ENCODE measurements at regions not wholly inside any gene's neighbourhood (a gene's known extent, or its start where the extent isn't known, plus 50 kb on each side); places are given as distances from the start of the nearest gene placed in this dataset.

DNA sequence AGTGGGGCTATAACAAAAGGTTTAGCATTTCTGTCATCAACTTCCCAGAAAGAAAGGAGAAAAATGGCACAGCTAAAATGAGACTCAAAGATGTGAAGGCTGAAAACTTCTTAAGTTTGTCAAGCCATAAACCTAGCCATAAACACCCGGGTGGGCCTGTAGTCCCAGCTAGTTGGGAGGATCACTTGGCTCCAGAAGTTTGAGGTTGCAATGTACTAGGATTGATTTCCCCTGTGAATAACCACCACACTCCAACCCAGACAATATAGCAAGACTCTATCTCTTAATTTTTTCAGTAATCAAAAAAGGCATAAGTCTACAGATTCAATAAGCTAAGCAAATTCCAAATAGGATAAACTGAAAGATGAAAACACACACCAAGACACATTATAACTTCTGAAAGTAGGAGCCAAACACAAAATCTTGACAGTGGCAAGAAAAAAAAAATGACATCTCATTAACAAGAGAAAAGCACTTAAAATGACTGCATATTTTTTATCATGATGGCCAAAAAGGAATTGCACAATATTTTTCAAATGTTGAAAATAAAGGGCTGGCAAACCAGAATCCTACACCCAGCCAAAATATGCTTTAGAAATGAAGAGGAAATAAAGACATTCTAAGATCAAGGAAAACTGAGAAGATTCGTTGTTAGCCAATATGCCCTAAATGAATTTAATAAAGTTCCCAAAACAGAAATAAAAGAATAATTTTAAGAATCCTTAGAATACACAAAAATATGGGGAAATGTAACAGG, 308.4 kb downstream of the BRINP1 start:
- no peak overlapping the region for H3K4me3 Mint-ChIP-seq
- H3K9me3 Mint-ChIP-seq = peaks cover 5 to 8% of the 10 kb centered on the region in 2 donors
- H3K27me3 Mint-ChIP-seq = no peaks in the 10 kb centered on the region
- DNase-seq (no peak), ATAC-seq (replicated peaks) (no peak)
- no peaks in the 10 kb centered on the region for H3K4me1 Mint-ChIP-seq (ENCODE audit: low read depth in 2 of 2)
- H3K27ac Mint-ChIP-seq = no peak overlapping the region
- no peaks in the 10 kb centered on the region for H3K36me3 Mint-ChIP-seq (ENCODE audit: insufficient read depth)

DNA sequence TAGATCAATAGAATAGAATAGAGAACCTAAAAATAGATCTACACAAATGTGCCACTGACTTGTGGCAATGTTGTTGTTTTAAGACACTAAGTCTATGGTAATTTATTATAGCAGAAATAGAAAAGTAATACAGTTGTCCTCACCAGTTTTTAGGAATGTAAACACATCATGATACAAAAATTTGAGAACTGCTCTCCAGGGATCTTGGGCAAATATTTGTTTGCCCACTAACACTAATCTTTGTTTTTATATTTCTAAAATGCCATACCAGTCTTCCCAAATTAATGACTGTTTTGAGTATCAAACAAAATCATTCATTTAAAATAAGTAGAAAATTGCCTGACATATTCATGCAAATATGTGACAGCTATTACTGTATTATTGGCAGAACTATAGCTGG, 297.6 kb downstream of the BRINP1 start:
- Mint-ChIP-seq H3K9me3 (peaks cover 6 to 9% of the 10 kb centered on the region in 2 donors), H3K36me3 (ENCODE audit: insufficient read depth) (no peaks in the 10 kb centered on the region), H3K4me3 (no peak overlapping the region), H3K4me1 (ENCODE audit: low read depth in 2 of 2) (no peaks in the 10 kb centered on the region), H3K27ac (no peak overlapping the region), H3K27me3 (no peaks in the 10 kb centered on the region)
- DNase-seq = no peak
- no peak for ATAC-seq (replicated peaks)

DNA sequence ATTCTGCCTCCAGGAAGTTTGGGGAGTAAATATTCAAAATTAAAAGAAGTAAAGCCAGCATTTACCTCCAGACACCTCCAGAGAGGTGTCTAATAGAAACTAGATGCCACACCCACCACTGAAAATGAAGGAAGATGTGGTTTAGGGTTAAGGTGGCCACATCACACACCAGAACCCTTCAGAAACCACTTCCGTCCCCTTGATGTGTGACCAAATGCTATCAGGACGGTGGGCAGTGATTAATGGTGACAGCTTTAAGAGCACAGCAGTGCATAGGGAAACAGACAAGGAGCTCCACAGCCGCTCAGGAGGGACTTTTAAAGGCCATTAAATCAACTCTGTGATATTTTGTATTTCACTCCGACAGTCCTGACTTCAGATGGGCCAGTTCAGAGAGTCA, 295.2 kb downstream of the BRINP1 start:
- Mint-ChIP-seq H3K27ac (no peak overlapping the region), H3K27me3 (no peaks in the 10 kb centered on the region), H3K4me3 (no peak overlapping the region), H3K9me3 (peaks cover 7% of the 10 kb centered on the region in 2 donors), H3K36me3 (ENCODE audit: insufficient read depth) (no peaks in the 10 kb centered on the region), H3K4me1 (ENCODE audit: low read depth in 2 of 2) (no peaks in the 10 kb centered on the region)
- no peak for DNase-seq
- no peak for ATAC-seq (replicated peaks)

DNA sequence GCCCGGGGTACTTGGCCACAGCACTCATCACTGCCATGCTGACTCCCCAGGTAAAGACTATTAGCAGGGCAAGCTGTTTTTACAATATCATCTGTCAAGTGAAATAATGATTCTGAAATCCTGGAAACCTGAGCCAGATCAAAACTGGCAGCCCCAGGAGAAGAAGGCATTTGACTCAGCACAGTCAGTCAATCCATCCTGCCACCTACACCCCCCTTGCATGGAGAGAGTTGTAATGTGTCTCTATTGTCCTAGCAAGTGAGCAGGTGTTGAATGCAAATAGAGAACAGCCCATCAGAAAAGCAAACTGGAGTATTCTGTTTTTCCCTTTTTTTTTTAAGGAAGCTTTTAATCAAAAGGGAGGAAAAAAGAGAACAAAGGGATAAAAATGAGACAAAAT, 291.2 kb downstream of the BRINP1 start:
- ATAC-seq (replicated peaks) (no peak), DNase-seq (no peak)
- no peak overlapping the region for H3K27ac Mint-ChIP-seq
- H3K4me1 Mint-ChIP-seq (ENCODE audit: low read depth in 2 of 2) = no peaks in the 10 kb centered on the region
- peaks cover 7 to 8% of the 10 kb centered on the region in 2 donors for H3K9me3 Mint-ChIP-seq
- no peaks in the 10 kb centered on the region for H3K27me3 Mint-ChIP-seq
- H3K36me3 Mint-ChIP-seq (ENCODE audit: insufficient read depth) = no peaks in the 10 kb centered on the region
- H3K4me3 Mint-ChIP-seq = no peak overlapping the region

DNA sequence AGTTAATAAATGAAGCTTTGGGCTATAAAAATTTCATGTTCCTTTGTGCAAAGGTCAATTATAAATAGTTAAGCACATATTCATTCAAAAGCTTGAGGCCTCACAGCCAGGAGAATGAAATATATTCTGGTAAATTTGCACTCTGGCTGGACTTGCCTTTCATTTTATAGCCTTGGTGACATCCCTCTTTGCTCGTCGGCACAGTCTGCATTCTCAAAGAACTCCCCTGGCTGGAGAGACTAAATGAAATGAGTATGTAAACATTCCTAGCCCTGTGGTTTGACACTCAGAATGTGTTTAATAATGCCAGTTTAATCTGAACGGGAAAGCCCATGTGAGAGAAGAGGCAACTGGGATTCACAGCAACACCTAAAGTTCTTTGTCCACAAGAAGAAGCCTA, 285.6 kb downstream of the BRINP1 start:
- Mint-ChIP-seq H3K36me3 (ENCODE audit: insufficient read depth) (peaks cover 4% of the 10 kb centered on the region), H3K27ac (no peak overlapping the region), H3K4me1 (ENCODE audit: low read depth in 2 of 2) (no peaks in the 10 kb centered on the region), H3K27me3 (no peaks in the 10 kb centered on the region), H3K4me3 (no peak overlapping the region), H3K9me3 (peaks cover 4 to 7% of the 10 kb centered on the region in 2 donors)
- ATAC-seq (replicated peaks) (no peak), DNase-seq (no peak)

DNA sequence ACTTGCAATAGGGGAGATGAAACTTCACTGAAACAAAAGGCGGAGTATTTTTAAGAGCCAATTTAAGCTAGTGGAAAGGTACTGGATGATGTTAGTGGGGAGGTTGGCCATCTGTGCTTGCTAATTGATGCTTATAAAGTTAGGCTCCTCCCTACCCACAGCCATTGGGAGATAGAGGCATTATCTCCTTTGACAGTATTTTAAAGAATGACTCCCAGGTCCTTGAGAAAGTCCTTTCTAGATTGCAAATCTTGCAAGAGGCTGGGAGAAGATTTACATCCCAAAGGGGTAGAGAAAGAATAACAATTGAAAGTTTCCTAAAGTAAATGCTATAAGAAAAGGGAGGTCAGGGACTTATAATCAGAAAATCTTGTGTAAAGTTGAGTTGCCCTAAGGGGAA, 282.6 kb downstream of the BRINP1 start:
- Mint-ChIP-seq H3K27me3 (no peaks in the 10 kb centered on the region), H3K4me1 (ENCODE audit: low read depth in 2 of 2) (no peaks in the 10 kb centered on the region), H3K36me3 (ENCODE audit: insufficient read depth) (peaks cover 4% of the 10 kb centered on the region), H3K27ac (no peak overlapping the region), H3K4me3 (no peak overlapping the region), H3K9me3 (peaks cover 4 to 7% of the 10 kb centered on the region in 2 donors)
- no peak for DNase-seq
- ATAC-seq (replicated peaks) = no peak

DNA sequence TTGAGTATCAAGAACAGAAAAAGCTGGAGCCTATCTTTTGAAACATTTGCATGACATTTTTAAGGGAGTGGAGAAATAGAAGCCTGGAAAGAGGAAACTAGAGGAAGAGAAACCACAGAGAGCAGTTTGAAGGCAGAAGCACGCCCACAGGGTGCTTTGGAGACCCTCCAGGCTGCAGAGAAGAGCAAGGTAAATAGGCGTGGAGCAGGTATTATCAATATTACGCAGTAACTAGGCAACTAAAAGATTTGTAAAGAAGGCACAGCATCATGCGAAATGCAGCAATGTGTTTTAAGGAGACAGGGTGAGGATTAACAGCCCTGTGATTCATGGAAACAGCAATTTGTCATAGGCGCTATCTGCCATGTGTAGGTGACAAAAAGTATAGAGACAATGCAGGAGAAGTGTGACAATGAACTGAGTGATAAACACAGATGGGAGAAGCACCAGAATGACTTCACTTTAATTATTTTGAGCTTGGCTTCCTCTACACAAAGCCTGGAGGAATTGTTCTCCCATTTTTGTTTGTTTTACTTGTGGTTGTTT, 281.2 kb downstream of the BRINP1 start:
- H3K9me3 Mint-ChIP-seq = peaks cover 2 to 7% of the 10 kb centered on the region in 2 donors
- no peaks in the 10 kb centered on the region for H3K27me3 Mint-ChIP-seq
- no peak for DNase-seq
- no peaks in the 10 kb centered on the region for H3K4me1 Mint-ChIP-seq (ENCODE audit: low read depth in 2 of 2)
- ATAC-seq (replicated peaks) = no peak
- H3K4me3 Mint-ChIP-seq = no peak overlapping the region
- no peak overlapping the region for H3K27ac Mint-ChIP-seq
- H3K36me3 Mint-ChIP-seq (ENCODE audit: insufficient read depth) = peaks cover 4% of the 10 kb centered on the region

DNA sequence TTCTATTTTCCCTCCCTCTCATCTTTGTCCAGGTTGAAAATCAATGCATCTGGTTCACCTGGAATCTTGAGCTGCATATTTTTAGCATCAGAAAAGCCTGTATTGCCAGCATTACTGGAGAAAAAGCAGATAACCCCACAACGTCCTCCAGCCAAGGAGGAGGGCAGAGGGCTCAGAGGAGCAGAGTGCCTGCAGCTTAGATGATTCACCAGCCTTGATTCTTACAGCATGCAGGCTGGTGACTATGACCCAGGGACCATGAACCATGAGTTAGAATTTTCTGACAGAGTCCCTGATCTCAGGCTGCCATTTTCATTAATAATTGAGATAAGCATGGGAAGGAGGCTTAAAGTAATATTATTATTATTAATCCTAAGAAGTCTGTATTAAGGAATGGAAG, 278.2 kb downstream of the BRINP1 start:
- no peaks in the 10 kb centered on the region for H3K4me1 Mint-ChIP-seq (ENCODE audit: low read depth in 2 of 2)
- H3K9me3 Mint-ChIP-seq = peaks cover 0 to 2% of the 10 kb centered on the region in 2 donors
- H3K27ac Mint-ChIP-seq = no peak overlapping the region
- ATAC-seq (replicated peaks) (no peak), DNase-seq (no peak)
- H3K36me3 Mint-ChIP-seq (ENCODE audit: insufficient read depth) = peaks cover 4% of the 10 kb centered on the region
- no peak overlapping the region for H3K4me3 Mint-ChIP-seq
- no peaks in the 10 kb centered on the region for H3K27me3 Mint-ChIP-seq

DNA sequence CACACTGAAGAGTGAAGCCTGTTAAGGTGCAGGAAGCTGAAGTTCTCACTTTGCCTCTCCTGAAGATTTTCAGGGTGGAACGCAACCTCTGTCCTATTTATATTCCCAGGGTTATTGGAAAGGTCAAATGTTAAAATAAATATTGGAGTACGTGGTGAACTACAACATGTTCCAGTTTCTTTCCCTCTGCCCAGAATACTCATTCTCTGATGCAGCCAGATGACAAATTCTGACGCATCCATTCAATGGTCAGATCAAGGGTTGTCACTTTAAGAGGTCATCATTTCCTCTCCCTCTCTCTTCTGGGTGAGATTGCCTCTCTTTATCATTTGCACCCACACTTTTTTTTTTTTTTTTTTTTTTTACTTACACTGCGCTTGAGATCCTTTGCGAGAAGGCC, 277.1 kb downstream of the BRINP1 start:
- Mint-ChIP-seq H3K27ac (no peak overlapping the region), H3K4me3 (no peak overlapping the region), H3K4me1 (ENCODE audit: low read depth in 2 of 2) (no peaks in the 10 kb centered on the region), H3K27me3 (no peaks in the 10 kb centered on the region), H3K36me3 (ENCODE audit: insufficient read depth) (peaks cover 4% of the 10 kb centered on the region), H3K9me3 (peaks cover 0 to 2% of the 10 kb centered on the region in 2 donors)
- DNase-seq (no peak), ATAC-seq (replicated peaks) (no peak)

DNA sequence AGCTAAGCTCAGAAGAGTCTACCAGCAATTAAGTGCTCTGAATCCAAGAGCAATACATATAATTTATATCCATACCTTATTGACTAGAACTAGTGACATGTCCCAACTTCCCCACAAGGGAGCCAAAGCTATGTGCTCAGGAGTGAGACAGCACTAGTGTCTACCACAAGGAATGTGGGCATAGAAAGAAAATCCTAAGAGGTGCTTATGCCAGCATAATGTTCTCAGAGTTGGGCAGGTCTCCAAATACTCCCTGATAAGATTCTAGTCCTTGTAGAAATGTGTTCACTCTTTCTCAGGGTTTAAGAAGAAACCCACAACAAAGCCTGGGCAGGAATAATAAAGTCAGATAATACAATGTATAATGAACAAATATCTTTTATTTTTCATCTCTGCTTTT, 275.1 kb downstream of the BRINP1 start:
- ATAC-seq (replicated peaks) (no peak), DNase-seq (no peak)
- Mint-ChIP-seq H3K27me3 (no peaks in the 10 kb centered on the region), H3K27ac (no peak overlapping the region), H3K4me1 (ENCODE audit: low read depth in 2 of 2) (no peaks in the 10 kb centered on the region), H3K9me3 (peaks cover 0 to 2% of the 10 kb centered on the region in 2 donors), H3K4me3 (no peak overlapping the region), H3K36me3 (ENCODE audit: insufficient read depth) (no peaks in the 10 kb centered on the region)

DNA sequence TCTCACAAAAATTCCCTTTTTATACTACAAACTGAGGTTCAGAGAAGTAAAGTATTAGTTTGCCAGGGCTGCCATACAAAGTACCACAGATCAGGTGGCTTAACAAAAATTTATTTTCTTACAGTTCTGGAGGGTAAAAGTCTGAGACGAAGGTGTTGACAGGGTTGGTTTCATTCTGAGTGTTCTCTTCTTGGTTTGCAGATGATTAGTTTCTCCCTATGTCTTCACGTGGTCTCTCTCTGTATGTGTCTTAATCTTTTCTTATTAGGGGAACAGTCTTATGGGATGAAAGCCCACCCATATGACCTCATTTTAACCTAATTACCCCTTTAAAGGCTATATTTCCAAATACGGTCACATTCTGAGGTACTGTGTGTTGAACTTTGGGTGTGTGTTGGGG, 274.2 kb downstream of the BRINP1 start:
- Mint-ChIP-seq H3K27ac (no peak overlapping the region), H3K4me1 (ENCODE audit: low read depth in 2 of 2) (no peaks in the 10 kb centered on the region), H3K9me3 (peaks cover 0 to 5% of the 10 kb centered on the region in 2 donors), H3K4me3 (no peak overlapping the region), H3K27me3 (no peaks in the 10 kb centered on the region), H3K36me3 (ENCODE audit: insufficient read depth) (no peaks in the 10 kb centered on the region)
- ATAC-seq (replicated peaks) (no peak), DNase-seq (no peak)

DNA sequence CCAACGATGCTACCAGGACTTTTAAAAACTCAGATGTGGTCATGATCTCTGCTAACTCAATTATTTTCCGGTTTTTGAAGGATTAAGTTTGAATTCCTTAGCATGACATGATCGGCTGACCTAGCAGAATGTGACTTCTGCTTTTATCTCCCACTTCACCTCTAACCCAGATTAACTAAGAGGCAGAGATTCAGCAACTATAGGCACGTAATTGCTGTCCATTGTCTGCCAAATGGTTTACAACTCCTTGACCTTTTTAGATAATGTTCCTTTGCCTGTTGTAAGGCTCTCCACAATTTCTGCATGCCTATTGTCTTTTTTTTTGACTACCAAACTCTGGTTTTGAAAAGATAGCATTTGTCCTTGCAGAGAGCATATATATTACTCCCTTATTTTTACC, 268.2 kb downstream of the BRINP1 start:
- Mint-ChIP-seq H3K36me3 (ENCODE audit: insufficient read depth) (no peaks in the 10 kb centered on the region), H3K27me3 (no peaks in the 10 kb centered on the region), H3K4me1 (ENCODE audit: low read depth in 2 of 2) (no peaks in the 10 kb centered on the region), H3K4me3 (no peak overlapping the region), H3K9me3 (peaks cover 0 to 6% of the 10 kb centered on the region in 2 donors), H3K27ac (no peak overlapping the region)
- DNase-seq (no peak), ATAC-seq (replicated peaks) (no peak)

DNA sequence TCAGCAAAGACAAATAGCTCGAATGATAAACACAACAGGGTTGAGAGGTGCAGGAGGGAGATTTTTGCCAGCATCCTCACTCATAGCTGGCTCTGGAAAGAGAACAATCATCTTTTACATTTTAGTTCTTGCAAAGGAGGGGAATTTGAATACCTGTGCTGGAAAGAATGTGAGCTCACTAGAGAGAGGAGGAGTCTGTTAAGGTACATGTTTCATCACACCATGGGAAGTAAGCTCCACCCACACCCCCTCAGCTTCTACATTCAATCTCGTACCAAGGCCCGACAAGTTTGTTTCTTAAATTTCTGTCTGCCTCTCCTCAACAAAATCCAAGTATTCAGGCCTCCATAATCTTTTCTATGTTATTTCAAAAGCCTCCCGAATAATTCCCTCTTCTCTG, 254.6 kb downstream of the BRINP1 start:
- no peak overlapping the region for H3K4me3 Mint-ChIP-seq
- ATAC-seq (replicated peaks) (no peak), DNase-seq (no peak)
- H3K36me3 Mint-ChIP-seq (ENCODE audit: insufficient read depth) = no peaks in the 10 kb centered on the region
- H3K27ac Mint-ChIP-seq = no peak overlapping the region
- H3K9me3 Mint-ChIP-seq = peaks cover 0 to 8% of the 10 kb centered on the region in 2 donors
- H3K27me3 Mint-ChIP-seq = no peaks in the 10 kb centered on the region
- no peaks in the 10 kb centered on the region for H3K4me1 Mint-ChIP-seq (ENCODE audit: low read depth in 2 of 2)

Data from effector memory CD8-positive, alpha-beta T cell (primary cell).